Activated CD4-positive, alpha-beta T cell treated with anti-CD3 and anti-CD28 coated beads, Interleukin-2, amount 10 ng/mL, durations not matched to agents 7 days and 5 days (primary cell): ENCODE measurements at regions not wholly inside any gene's neighbourhood (a gene's known extent, or its start where the extent isn't known, plus 50 kb on each side); places are given as distances from the start of the nearest gene placed in this dataset. TPM values are rescaled to one million over a fixed set of nuclear protein-coding genes. Genes with fewer than 3 reads are reported as not detected.
"Not testable (repeated sequence)": the region's sequence is repeated elsewhere in the genome, so short reads cannot be mapped to it uniquely, and the experiment has no call there.

Source experiments
- CTCF ChIA-PET: fragments of 350-600 bp; sonication (Branson Sonifier 250); formaldehyde crosslinking; loops from one replicate; lab custom pipeline; 2021; ENCODE audit warnings: antibody characterized with exemption; lab: Charles Lee
- POLR2A ChIA-PET: fragments of 350-600 bp; sonication (Branson Sonifier 250); formaldehyde crosslinking; loops from one replicate; lab custom pipeline; 2021; ENCODE audit warnings: antibody characterized with exemption; lab: Charles Lee
- DNase-seq: peaks from one replicate; pipeline ENCODE4 v3.0.0-alpha.2; 2020
- H3K27ac Mint-ChIP-seq: one replicate; pipeline ENCODE4 v1.8.0; 2021; ENCODE audit warnings: mild to moderate bottlenecking, moderate library complexity, mixed read lengths
- H3K27me3 Mint-ChIP-seq: one replicate; pipeline ENCODE4 v1.8.0; 2021; ENCODE audit warnings: mixed read lengths
- H3K36me3 Mint-ChIP-seq: one replicate; pipeline ENCODE4 v1.8.0; 2021; ENCODE audit warnings: low read depth, mixed read lengths
- H3K4me1 Mint-ChIP-seq: one replicate; pipeline ENCODE4 v1.8.0; 2021; ENCODE audit warnings: mixed read lengths
- H3K4me3 Mint-ChIP-seq: one replicate; pipeline ENCODE4 v1.8.0; 2021; ENCODE audit warnings: mild to moderate bottlenecking, moderate library complexity, mixed read lengths
- H3K9me3 Mint-ChIP-seq: one replicate; pipeline ENCODE4 v1.8.0; 2021; ENCODE audit warnings: mixed read lengths
- microRNA-seq: library from miRNA; unstranded; fragments of <30 nt; microRNA quantifications from one replicate; pipeline ENCODE4 v1.2.0, GENCODE V29; 2021; ENCODE audit warnings: borderline microRNAs expressed, borderline replicate concordance

DNA sequence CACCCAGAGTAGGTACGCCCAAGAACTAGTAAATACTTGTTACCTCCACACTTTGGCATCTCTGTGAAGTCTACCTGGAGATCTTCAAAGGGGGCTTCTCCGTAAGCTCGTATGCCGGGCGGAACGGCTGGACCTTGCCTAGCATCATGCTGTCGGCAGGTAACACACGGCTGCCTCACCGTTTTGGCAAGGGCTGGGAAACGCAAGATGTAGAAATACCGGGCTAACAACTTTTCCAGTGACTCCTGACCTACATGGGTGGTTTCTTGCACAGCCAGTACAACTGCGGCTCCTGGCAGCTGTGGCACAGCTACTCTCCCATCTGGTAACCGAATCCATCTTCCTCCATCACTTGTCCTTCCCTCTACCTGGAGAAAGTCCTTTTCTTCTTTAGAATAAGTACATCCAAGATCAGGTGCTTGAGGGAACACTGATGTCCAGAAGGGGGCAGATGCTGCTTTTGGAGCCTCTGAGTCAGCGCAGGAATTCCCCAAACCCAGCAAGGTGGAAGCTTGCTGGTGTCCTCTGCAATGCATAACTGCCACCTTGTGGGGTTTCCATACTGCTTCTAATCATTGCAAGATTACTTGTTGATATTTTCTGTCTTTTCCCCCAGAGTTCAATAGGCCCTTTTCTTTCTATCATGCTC lies 59.7 kb upstream of the FRG2C start:
- H3K27me3 Mint-ChIP-seq, POLR2A ChIA-PET, CTCF ChIA-PET, DNase-seq, H3K9me3 Mint-ChIP-seq, H3K27ac Mint-ChIP-seq, H3K36me3 Mint-ChIP-seq, H3K4me3 Mint-ChIP-seq, H3K4me1 Mint-ChIP-seq: not testable (repeated sequence)

DNA sequence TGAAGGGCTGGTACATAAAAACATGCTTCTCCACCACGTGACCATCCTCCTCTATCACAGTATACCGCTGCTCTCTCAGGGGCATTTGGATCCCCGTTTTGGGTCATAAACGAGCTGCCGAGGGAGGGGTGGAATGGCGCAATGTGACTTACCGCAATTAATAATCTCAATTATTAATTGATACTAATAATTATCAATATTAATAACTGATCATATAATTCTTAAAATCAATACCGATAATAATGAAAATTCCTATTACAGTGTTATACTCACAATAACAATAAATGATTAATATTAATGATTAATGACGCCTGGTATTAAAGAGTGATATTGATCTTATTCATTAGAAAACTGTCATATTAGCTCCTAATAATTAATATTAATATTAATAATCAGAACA lies 56.1 kb upstream of the FRG2C start:
- H3K36me3 Mint-ChIP-seq, H3K27ac Mint-ChIP-seq, POLR2A ChIA-PET, H3K4me3 Mint-ChIP-seq, DNase-seq, H3K9me3 Mint-ChIP-seq, H3K4me1 Mint-ChIP-seq, CTCF ChIA-PET, H3K27me3 Mint-ChIP-seq: not testable (repeated sequence)

DNA sequence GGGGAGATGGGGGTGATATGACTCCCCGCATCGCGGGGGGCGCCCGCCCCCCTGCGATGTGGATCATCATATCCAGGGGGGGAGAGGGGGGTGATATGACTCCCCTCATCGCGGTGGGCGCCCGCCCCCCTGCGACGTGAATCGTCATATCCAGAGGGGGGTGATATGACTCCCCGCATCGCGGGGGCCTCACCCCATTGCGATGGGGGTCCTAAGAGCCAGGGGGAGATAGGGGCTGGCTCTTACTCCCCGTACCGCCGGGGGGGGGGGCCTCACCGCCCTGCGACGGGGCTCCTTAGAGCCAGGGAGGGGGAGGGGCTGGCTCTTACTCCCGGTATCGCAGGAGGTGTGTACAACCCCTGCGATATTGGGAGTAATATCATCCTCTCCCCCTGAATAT lies 54.5 kb upstream of the FRG2C start:
- H3K4me3 Mint-ChIP-seq, H3K9me3 Mint-ChIP-seq, H3K4me1 Mint-ChIP-seq, CTCF ChIA-PET, DNase-seq, POLR2A ChIA-PET, H3K27me3 Mint-ChIP-seq, H3K27ac Mint-ChIP-seq, H3K36me3 Mint-ChIP-seq: not testable (repeated sequence)

DNA sequence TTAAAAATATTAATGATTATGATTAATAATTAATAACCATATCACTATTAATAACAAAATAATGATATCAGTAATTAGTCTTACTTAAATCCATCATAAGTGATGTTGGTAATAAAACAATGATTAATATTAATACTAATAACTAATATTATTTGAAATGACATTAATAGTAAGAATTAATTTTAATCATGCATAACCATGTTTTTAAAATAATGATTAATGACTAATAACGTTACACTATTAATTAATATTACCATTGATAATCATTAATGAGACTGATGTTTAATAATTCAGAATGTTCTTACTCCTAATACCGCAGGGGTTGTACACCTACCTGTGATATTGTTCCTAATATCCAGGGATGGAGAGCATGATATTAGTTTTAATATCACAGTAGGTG lies 53.4 kb upstream of the FRG2C start:
- Mint-ChIP-seq H3K4me1 (no peaks in the 10 kb centered on the region), H3K36me3 (no peaks in the 10 kb centered on the region), H3K27ac (no peak overlapping the region), H3K9me3 (peaks cover 2% of the 10 kb centered on the region), H3K4me3 (no peak overlapping the region), H3K27me3 (no peaks in the 10 kb centered on the region)
- CTCF ChIA-PET: no interaction called here
- DNase-seq: no peak
- POLR2A ChIA-PET: no interaction called here

- POLR2A ChIA-PET, H3K27me3 Mint-ChIP-seq, H3K27ac Mint-ChIP-seq, CTCF ChIA-PET, H3K36me3 Mint-ChIP-seq, H3K9me3 Mint-ChIP-seq, H3K4me1 Mint-ChIP-seq, H3K4me3 Mint-ChIP-seq: not testable (repeated sequence)
- DNase-seq: peak; percentile 35
Measured at GRCh38 chr3:75611724-75612460, 52.2 kb upstream of the FRG2C start.

Small RNAs in the stretch of these regions (microRNA-seq; reads per million reads assigned to microRNA genes)
- gene MIR4444-2: not detected
